NCI-H446 (cell line): ENCODE measurements at regions not wholly inside any gene's neighbourhood (a gene's known extent, or its start where the extent isn't known, plus 50 kb on each side); places are given as distances from the start of the nearest gene placed in this dataset.

Experiments
- DNase-seq, 2 experiments: peaks; one replicate each; lab custom pipeline; 2025; lab: John Stamatoyannopoulos, UW

- DNase-seq = no peak
Measured at GRCh38 chr5:101932599-101932998, 363.5 kb downstream of the SLCO4C1 start.

- DNase-seq = no peak
Measured at GRCh38 chr5:101929628-101930027, 366.5 kb downstream of the SLCO4C1 start.

- peak in 1 of 2 experiments; percentile 54 for DNase-seq
Measured at GRCh38 chr5:101917166-101917565, 378.9 kb downstream of the SLCO4C1 start.

GRCh38 chr5:101915554-101915953, 380.5 kb downstream of the SLCO4C1 start:
- DNase-seq = no peak

- DNase-seq = no peak
Measured at GRCh38 chr5:101904736-101905135, 391.3 kb downstream of the SLCO4C1 start.

GRCh38 chr5:101897914-101898313, 398.2 kb downstream of the SLCO4C1 start:
- DNase-seq = peak in 1 of 2 experiments; percentile 7

- DNase-seq = no peak
Measured at GRCh38 chr5:101894985-101895384, 401.1 kb downstream of the SLCO4C1 start.

- DNase-seq = no peak
Measured at GRCh38 chr5:101878190-101878589, 417.9 kb downstream of the SLCO4C1 start.

- no peak for DNase-seq
Measured at GRCh38 chr5:101877451-101877850, 418.6 kb downstream of the SLCO4C1 start.

GRCh38 chr5:101866473-101866872, 429.6 kb downstream of the SLCO4C1 start:
- no peak for DNase-seq

GRCh38 chr5:101860563-101860962, 435.5 kb downstream of the SLCO4C1 start:
- no peak for DNase-seq

- no peak for DNase-seq
Measured at GRCh38 chr5:101860145-101860544, 435.9 kb downstream of the SLCO4C1 start.

GRCh38 chr5:101846496-101846895, 449.6 kb downstream of the SLCO4C1 start:
- no peak for DNase-seq

- DNase-seq = no peak
Measured at GRCh38 chr5:101843055-101843454, 453.0 kb downstream of the SLCO4C1 start.

- DNase-seq = peak in 1 of 2 experiments; percentile 16
Measured at GRCh38 chr5:101838435-101838834, 457.6 kb downstream of the SLCO4C1 start.

- no peak for DNase-seq
Measured at GRCh38 chr5:101829255-101829654, 466.8 kb downstream of the SLCO4C1 start.

GRCh38 chr5:101811466-101811865, 484.6 kb downstream of the SLCO4C1 start:
- no peak for DNase-seq

- no peak for DNase-seq
Measured at GRCh38 chr5:101806410-101806809, 489.7 kb downstream of the SLCO4C1 start.

GRCh38 chr5:101796427-101796826, 499.7 kb downstream of the SLCO4C1 start:
- DNase-seq = no peak

- no peak for DNase-seq
Measured at GRCh38 chr5:101788797-101789196, 507.3 kb downstream of the SLCO4C1 start.

- DNase-seq = no peak
Measured at GRCh38 chr5:101785090-101785489, 511.0 kb downstream of the SLCO4C1 start.

- DNase-seq = no peak
Measured at GRCh38 chr5:101783241-101784013, 512.7 kb downstream of the SLCO4C1 start.

GRCh38 chr5:101782352-101783103, 513.6 kb downstream of the SLCO4C1 start:
- no peak for DNase-seq
